ENCODE measurements at regions not wholly inside any gene's neighbourhood (a gene's known extent, or its start where the extent isn't known, plus 50 kb on each side); places are given as distances from the start of the nearest gene placed in this dataset.

DNA sequence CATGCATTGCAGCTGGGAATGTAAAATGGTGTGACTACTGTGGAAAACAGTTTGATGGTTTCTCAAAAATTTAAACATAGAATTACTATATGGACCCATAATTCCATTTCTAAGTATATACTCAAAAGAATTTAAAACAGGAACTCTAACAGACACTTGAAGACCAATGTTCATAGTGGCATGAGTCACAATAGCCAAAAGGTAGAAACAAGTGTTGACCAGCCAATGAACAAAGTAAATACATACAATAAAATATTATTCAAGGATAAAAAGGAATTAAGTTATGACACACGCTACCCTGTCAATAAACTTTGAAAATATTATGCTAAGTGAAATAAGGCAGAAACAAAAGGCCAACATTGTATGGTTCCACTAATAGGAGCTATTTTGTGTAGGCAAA is 357.4 kb upstream of the IL12A start:
- no peaks in the 10 kb centered on the region for H3K79me2 ChIP-seq (ENCODE audit: insufficient read depth, low read length)
- peaks cover 8 to 13% of the 10 kb centered on the region in 2 experiments for H3K4me1 ChIP-seq (ENCODE audit: control insufficient read depth in 1 of 2, insufficient read depth in 2 of 2, low read length in 2 of 2)
- DNase-seq (ENCODE audit: low read depth, low spot score): no peak
- H3K9ac ChIP-seq (ENCODE audit: low read length): no peak overlapping the region
- no peaks in the 10 kb centered on the region for H3K36me3 ChIP-seq (ENCODE audit: control insufficient read depth in 1 of 2, insufficient read depth in 2 of 2, low read length in 2 of 2)
- H3K9me2 ChIP-seq (ENCODE audit: insufficient read depth): no peaks in the 10 kb centered on the region
- H3K4me3 ChIP-seq (replicated peaks in 1 of 2; ENCODE audit: low read depth in 1 of 2, low read length in 2 of 2): no peak overlapping the region
- no peak for TF ChIP-seq YY1 (IDR thresholded peaks at IDR 0.05; ENCODE audit: extremely low read depth, insufficient replicate concordance, low read depth, low read length)
- TF ChIP-seq, protein P1, sequence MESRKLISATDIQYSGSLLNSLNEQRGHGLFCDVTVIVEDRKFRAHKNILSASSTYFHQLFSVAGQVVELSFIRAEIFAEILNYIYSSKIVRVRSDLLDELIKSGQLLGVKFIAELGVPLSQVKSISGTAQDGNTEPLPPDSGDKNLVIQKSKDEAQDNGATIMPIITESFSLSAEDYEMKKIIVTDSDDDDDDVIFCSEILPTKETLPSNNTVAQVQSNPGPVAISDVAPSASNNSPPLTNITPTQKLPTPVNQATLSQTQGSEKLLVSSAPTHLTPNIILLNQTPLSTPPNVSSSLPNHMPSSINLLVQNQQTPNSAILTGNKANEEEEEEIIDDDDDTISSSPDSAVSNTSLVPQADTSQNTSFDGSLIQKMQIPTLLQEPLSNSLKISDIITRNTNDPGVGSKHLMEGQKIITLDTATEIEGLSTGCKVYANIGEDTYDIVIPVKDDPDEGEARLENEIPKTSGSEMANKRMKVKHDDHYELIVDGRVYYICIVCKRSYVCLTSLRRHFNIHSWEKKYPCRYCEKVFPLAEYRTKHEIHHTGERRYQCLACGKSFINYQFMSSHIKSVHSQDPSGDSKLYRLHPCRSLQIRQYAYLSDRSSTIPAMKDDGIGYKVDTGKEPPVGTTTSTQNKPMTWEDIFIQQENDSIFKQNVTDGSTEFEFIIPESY (IDR thresholded peaks at IDR 0.05; ENCODE audit: extremely low read depth, insufficient replicate concordance, low read length): no peak
- no peak for TF ChIP-seq ELF1 (IDR thresholded peaks at IDR 0.05; ENCODE audit: borderline replicate concordance, low read depth)
- no peak for TF ChIP-seq CBX3 (IDR thresholded peaks at IDR 0.05; ENCODE audit: low read depth)
- TF ChIP-seq EGR1 (IDR thresholded peaks at IDR 0.05; ENCODE audit: low read depth): no peak
- TF ChIP-seq REST (IDR thresholded peaks at IDR 0.05; ENCODE audit: low read depth): no peak
- no peak for TF ChIP-seq SIN3A (IDR thresholded peaks at IDR 0.05; ENCODE audit: low read depth)
- TF ChIP-seq CEBPB (IDR thresholded peaks at IDR 0.05; ENCODE audit: low read depth): no peak
- no peak for TF ChIP-seq FOSL1 (IDR thresholded peaks at IDR 0.05; ENCODE audit: low read depth)
- TF ChIP-seq SRF (IDR thresholded peaks at IDR 0.05; ENCODE audit: low read depth): no peak
- TF ChIP-seq POLR2AphosphoS5 (IDR thresholded peaks at IDR 0.05; ENCODE audit: low read depth, low read length): no peak
- TF ChIP-seq TCF7L2 (IDR thresholded peaks at IDR 0.05; ENCODE audit: borderline replicate concordance, extremely low read depth, insufficient read depth, insufficient read length): no peak
- no peak for TF ChIP-seq ZNF274 (IDR thresholded peaks at IDR 0.05; ENCODE audit: low read depth, low read length)
- TF ChIP-seq, protein P2, sequence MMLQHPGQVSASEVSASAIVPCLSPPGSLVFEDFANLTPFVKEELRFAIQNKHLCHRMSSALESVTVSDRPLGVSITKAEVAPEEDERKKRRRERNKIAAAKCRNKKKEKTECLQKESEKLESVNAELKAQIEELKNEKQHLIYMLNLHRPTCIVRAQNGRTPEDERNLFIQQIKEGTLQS (IDR thresholded peaks at IDR 0.05): no peak
- no peak for TF ChIP-seq SP1 (IDR thresholded peaks at IDR 0.05; ENCODE audit: low read depth)
- TF ChIP-seq EZH2phosphoT487 (IDR thresholded peaks at IDR 0.05; ENCODE audit: borderline replicate concordance): no peak
- H2AFZ ChIP-seq (ENCODE audit: low read depth, low read length, poor library complexity, severe bottlenecking): no peak overlapping the region
- H3K27ac ChIP-seq (ENCODE audit: low read depth, low read length): no peak overlapping the region
- ATAC-seq: no peak
- intact Hi-C loops (cut with micrococcal nuclease): no loop called here
- H3K4me2 ChIP-seq (ENCODE audit: low read length): no peak overlapping the region
- ChIA-PET CTCF (no interaction called here), POLR2A (no interaction called here), RAD21 (ENCODE audit: low non-redundant PET in 1 of 2, low total read pairs in 2 of 2, uncharacterized antibody in 2 of 2, unreplicated experiment in 2 of 2) (no interaction called here)
- H3K9me3 ChIP-seq (ENCODE audit: control insufficient read depth in 1 of 2, insufficient read depth in 1 of 2, low read depth in 1 of 2, low read length in 2 of 2): no peaks in the 10 kb centered on the region
- no peaks in the 10 kb centered on the region for H4K20me1 ChIP-seq (ENCODE audit: insufficient read depth)
- no peaks in the 10 kb centered on the region for H3K27me3 ChIP-seq (ENCODE audit: insufficient read depth, low read length)
- BruUV-seq (replicated peaks): no TSS peak

Data from HCT116 (cell line).